CD4-positive, alpha-beta T cell treated with Interleukin-17A for 1 hour (primary cell): ENCODE measurements at regions not wholly inside any gene's neighbourhood (a gene's known extent, or its start where the extent isn't known, plus 50 kb on each side); places are given as distances from the start of the nearest gene placed in this dataset.

Source experiments
- DNase-seq: peaks from one replicate; pipeline ENCODE4 v3.0.0-alpha.2; 2020

GRCh38 chr6:47149554-47149953 lies 107.4 kb upstream of the ADGRF1 start:
- no peak for DNase-seq

- no peak for DNase-seq
Observed at GRCh38 chr6:47149066-47149465, 106.9 kb upstream of the ADGRF1 start.

GRCh38 chr6:47147836-47148344 lies 105.8 kb upstream of the ADGRF1 start:
- no peak for DNase-seq

GRCh38 chr6:47147175-47147727 lies 105.1 kb upstream of the ADGRF1 start:
- DNase-seq, result no peak

- no peak for DNase-seq
Observed at GRCh38 chr6:47146431-47147174, 104.5 kb upstream of the ADGRF1 start.

- no peak for DNase-seq
Observed at GRCh38 chr6:47145212-47145611, 103.1 kb upstream of the ADGRF1 start.

- DNase-seq, result no peak
Observed at GRCh38 chr6:47144306-47144705, 102.2 kb upstream of the ADGRF1 start.

- no peak for DNase-seq
Observed at GRCh38 chr6:47141963-47142362, 99.8 kb upstream of the ADGRF1 start.

GRCh38 chr6:47141171-47141570 lies 99.0 kb upstream of the ADGRF1 start:
- no peak for DNase-seq

- DNase-seq, result no peak
Observed at GRCh38 chr6:47138046-47138445, 95.9 kb upstream of the ADGRF1 start.

GRCh38 chr6:47137073-47137472 lies 94.9 kb upstream of the ADGRF1 start:
- no peak for DNase-seq

- DNase-seq, result no peak
Observed at GRCh38 chr6:47135772-47136171, 93.6 kb upstream of the ADGRF1 start.

- DNase-seq, result no peak
Observed at GRCh38 chr6:47134476-47135189, 92.5 kb upstream of the ADGRF1 start.

GRCh38 chr6:47133230-47134000 lies 91.3 kb upstream of the ADGRF1 start:
- DNase-seq, result no peak

- DNase-seq, result no peak
Observed at GRCh38 chr6:47132724-47133123, 90.6 kb upstream of the ADGRF1 start.

- no peak for DNase-seq
Observed at GRCh38 chr6:47131773-47132172, 89.6 kb upstream of the ADGRF1 start.

- no peak for DNase-seq
Observed at GRCh38 chr6:47130086-47130485, 88.0 kb upstream of the ADGRF1 start.

- DNase-seq, result no peak
Observed at GRCh38 chr6:47129129-47129528, 87.0 kb upstream of the ADGRF1 start.

GRCh38 chr6:47126647-47127391 lies 84.7 kb upstream of the ADGRF1 start:
- DNase-seq, result no peak

- DNase-seq, result no peak
Observed at GRCh38 chr6:47118611-47119010, 76.5 kb upstream of the ADGRF1 start.

GRCh38 chr6:47117314-47117713 lies 75.2 kb upstream of the ADGRF1 start:
- DNase-seq, result no peak

- no peak for DNase-seq
Observed at GRCh38 chr6:47116606-47117005, 74.5 kb upstream of the ADGRF1 start.

GRCh38 chr6:47116086-47116485 lies 74.0 kb upstream of the ADGRF1 start:
- no peak for DNase-seq
